ENCODE measurements at regions not wholly inside any gene's neighbourhood (a gene's known extent, or its start where the extent isn't known, plus 50 kb on each side); places are given as distances from the start of the nearest gene placed in this dataset.

DNA sequence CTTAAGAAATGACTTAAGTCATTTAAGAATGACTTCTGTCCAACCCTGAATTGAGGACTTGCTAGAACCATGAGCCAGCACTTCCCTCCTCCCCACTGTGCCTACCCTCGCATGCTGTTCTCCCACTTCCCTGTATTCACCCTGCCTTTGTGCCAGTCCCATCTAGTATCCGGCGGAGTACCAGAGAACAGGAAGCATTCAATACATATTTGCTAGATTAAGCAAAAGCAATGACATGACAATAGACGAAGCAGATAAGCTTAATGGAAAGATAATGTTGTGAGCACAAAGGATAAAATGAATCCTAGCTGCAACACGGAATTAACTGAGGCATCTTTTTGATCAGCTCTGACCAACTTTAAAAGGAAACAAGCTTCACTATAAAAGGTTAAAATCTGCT lies 328.5 kb downstream of the TDRD15 start:
- TF ChIP-seq, protein P1, sequence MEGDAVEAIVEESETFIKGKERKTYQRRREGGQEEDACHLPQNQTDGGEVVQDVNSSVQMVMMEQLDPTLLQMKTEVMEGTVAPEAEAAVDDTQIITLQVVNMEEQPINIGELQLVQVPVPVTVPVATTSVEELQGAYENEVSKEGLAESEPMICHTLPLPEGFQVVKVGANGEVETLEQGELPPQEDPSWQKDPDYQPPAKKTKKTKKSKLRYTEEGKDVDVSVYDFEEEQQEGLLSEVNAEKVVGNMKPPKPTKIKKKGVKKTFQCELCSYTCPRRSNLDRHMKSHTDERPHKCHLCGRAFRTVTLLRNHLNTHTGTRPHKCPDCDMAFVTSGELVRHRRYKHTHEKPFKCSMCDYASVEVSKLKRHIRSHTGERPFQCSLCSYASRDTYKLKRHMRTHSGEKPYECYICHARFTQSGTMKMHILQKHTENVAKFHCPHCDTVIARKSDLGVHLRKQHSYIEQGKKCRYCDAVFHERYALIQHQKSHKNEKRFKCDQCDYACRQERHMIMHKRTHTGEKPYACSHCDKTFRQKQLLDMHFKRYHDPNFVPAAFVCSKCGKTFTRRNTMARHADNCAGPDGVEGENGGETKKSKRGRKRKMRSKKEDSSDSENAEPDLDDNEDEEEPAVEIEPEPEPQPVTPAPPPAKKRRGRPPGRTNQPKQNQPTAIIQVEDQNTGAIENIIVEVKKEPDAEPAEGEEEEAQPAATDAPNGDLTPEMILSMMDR (IDR thresholded peaks at IDR 0.05), result no peak
- no peak for TF ChIP-seq POLR2AphosphoS5 (IDR thresholded peaks at IDR 0.05)
- TF ChIP-seq POLR2A (IDR thresholded peaks at IDR 0.05), result no peak
